Skeletal muscle tissue (tissue), 3 donors: ENCODE measurements at regions not wholly inside any gene's neighbourhood (a gene's known extent, or its start where the extent isn't known, plus 50 kb on each side); places are given as distances from the start of the nearest gene placed in this dataset.
A peak's percentile ranks its signal among the peaks of the same experiment; 100 is the strongest.

ENCODE experiments used
- H3K27ac ChIP-seq: one replicate; pipeline ENCODE4 v1.7.0; 2013; ENCODE audit warnings: mild to moderate bottlenecking, low read depth, low read length, inconsistent platforms
- H3K27me3 ChIP-seq, 3 donors: one replicate each; pipeline ENCODE4 v1.7.0; 2013; ENCODE audit warnings: low read length in 3 of 3; ENCODE audit not compliant: control insufficient read depth in 3 of 3, insufficient read depth in 3 of 3
- H3K36me3 ChIP-seq, 3 donors: one replicate each; pipeline ENCODE4 v1.7.0; 2013; ENCODE audit warnings: low read length in 3 of 3; ENCODE audit not compliant: control insufficient read depth in 3 of 3, insufficient read depth in 3 of 3
- H3K4me1 ChIP-seq, 3 donors: one replicate each; pipeline ENCODE4 v1.7.0; 2013; ENCODE audit warnings: low read length in 3 of 3, mild to moderate bottlenecking in 3 of 3; ENCODE audit not compliant: control insufficient read depth in 3 of 3, insufficient read depth in 3 of 3
- H3K4me3 ChIP-seq, 3 donors: one replicate each; pipeline ENCODE4 v1.7.0; 2013; ENCODE audit warnings: low read length in 3 of 3
- H3K9ac ChIP-seq, 3 donors: one replicate each; pipeline ENCODE4 v1.7.0; 2013; ENCODE audit warnings: low read length in 3 of 3, mild to moderate bottlenecking in 3 of 3, moderate library complexity in 2 of 3, low read depth in 1 of 3
- H3K9me3 ChIP-seq, 3 donors: one replicate each; pipeline ENCODE4 v1.7.0; 2013; ENCODE audit warnings: low read length in 3 of 3; ENCODE audit not compliant: control insufficient read depth in 3 of 3
- donor health status: Osteomylitis.

DNA sequence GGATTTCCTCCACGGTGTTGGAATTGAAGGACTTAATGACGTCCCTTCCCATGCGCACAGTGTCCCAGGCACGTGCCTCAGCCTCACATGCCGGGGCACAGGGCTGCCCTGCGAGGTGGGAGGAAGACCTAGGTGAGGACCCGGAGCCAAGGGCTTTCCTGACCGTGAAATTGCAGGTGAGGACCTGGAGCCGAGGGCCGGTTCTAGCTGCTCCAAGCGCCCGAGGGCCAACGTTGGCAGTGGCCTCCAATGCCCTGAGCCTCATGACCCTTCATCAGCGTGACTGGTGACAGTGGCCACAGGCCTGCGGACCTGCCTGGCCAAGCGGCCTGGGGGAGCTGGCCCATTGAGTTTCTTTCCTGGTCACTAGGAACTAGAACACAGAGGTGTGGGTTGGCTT, 338.2 kb upstream of the MYT1L start:
- Histone ChIP-seq H3K4me1 (peaks cover 9 to 47% (median 25%) of the 10 kb centered on the region in 3 donors), H3K27me3 (no peaks in the 10 kb centered on the region), H3K27ac (no peak overlapping the region), H3K4me3 (no peak overlapping the region), H3K9ac (no peak overlapping the region), H3K9me3 (no peaks in the 10 kb centered on the region), H3K36me3 (no peaks in the 10 kb centered on the region)

DNA sequence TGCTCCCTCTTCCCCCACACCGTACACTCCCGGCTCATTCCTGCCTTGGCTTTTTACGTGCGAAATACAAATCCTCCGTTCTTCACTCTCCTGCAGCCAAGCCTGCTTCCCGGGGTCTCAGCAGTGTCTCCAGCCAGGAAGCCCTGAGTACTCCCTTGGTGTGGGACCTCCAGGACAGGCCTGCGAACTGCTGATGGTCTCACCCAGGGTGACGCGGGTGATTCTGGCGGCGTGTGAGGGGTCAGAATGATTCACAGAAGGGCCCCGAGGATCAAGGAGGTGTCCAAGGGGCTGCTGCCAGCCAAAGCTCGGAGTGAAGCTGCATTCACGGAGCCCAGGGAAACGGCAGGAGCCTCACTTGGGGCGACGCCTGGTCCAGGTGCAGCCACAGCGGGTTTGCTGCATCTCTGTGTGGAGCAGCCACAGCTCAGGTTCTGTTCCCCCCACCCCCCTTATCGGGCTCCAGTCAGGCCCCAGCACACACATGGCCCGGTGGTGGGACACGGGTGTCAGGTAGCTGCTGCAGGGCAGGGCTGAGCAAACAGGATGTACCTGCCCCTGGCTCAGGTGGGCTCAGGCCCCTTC, 337.7 kb upstream of the MYT1L start:
- H3K4me3 ChIP-seq: no peak overlapping the region
- no peak overlapping the region for H3K9ac ChIP-seq
- peaks cover 8 to 50% (median 25%) of the 10 kb centered on the region in 3 donors for H3K4me1 ChIP-seq

DNA sequence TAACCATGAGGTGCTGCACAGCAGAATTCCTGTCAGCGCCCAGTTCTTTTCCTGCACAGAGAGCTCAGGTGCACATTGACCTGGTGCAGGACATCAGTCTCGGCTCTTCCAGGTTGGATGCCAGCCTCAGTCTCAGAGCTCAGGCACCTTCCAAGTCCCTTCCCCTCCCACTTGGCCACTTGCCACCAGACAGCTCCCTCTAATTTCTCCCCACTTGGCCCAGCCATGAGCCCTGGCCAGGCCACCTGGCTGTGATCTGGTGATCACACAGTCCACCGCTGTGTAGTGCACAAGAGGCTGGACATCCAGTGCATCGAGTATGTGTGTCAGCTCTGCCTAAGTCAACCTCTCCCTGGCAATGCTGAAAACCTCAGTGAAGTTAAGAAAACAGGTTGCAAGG, 336.6 kb upstream of the MYT1L start:
- H3K27me3 ChIP-seq: no peaks in the 10 kb centered on the region
- no peaks in the 10 kb centered on the region for H3K9me3 ChIP-seq

More for the DNA sequence above, 337.7 kb upstream of the MYT1L start:
- H3K9me3 ChIP-seq: no peaks in the 10 kb centered on the region
- H3K27me3 ChIP-seq: no peaks in the 10 kb centered on the region
- H3K36me3 ChIP-seq: no peaks in the 10 kb centered on the region
- H3K27ac ChIP-seq: no peak overlapping the region

DNA sequence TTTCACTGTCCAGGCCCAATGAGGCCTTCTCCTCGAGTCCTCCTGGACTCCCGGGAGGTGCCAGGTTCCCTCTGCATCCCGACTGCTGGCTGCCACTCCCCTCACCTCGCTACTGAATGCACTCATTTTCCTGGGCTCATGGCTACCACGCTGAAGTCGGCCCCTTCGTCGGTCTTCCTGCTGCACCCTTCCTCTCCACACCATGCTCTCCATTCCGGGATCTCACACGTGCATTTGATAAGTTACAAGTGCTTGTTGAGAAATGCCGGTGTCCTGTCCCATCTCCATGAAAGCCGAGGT, 334.7 kb upstream of the MYT1L start:
- H3K9me3 ChIP-seq: no peaks in the 10 kb centered on the region
- peak overlapping the region in 1 of 3 donors; percentile 50 for H3K9ac ChIP-seq
- H3K27me3 ChIP-seq: no peaks in the 10 kb centered on the region
- H3K36me3 ChIP-seq: no peaks in the 10 kb centered on the region
- H3K4me3 ChIP-seq: no peak overlapping the region
- H3K4me1 ChIP-seq: peaks cover 16 to 59% (median 30%) of the 10 kb centered on the region in 3 donors
- no peak overlapping the region for H3K27ac ChIP-seq

More for the DNA sequence above, 336.6 kb upstream of the MYT1L start:
- Histone ChIP-seq H3K36me3 (no peaks in the 10 kb centered on the region), H3K9ac (no peak overlapping the region), H3K4me1 (peaks cover 5 to 50% (median 22%) of the 10 kb centered on the region in 3 donors), H3K27ac (no peak overlapping the region), H3K4me3 (no peak overlapping the region)

DNA sequence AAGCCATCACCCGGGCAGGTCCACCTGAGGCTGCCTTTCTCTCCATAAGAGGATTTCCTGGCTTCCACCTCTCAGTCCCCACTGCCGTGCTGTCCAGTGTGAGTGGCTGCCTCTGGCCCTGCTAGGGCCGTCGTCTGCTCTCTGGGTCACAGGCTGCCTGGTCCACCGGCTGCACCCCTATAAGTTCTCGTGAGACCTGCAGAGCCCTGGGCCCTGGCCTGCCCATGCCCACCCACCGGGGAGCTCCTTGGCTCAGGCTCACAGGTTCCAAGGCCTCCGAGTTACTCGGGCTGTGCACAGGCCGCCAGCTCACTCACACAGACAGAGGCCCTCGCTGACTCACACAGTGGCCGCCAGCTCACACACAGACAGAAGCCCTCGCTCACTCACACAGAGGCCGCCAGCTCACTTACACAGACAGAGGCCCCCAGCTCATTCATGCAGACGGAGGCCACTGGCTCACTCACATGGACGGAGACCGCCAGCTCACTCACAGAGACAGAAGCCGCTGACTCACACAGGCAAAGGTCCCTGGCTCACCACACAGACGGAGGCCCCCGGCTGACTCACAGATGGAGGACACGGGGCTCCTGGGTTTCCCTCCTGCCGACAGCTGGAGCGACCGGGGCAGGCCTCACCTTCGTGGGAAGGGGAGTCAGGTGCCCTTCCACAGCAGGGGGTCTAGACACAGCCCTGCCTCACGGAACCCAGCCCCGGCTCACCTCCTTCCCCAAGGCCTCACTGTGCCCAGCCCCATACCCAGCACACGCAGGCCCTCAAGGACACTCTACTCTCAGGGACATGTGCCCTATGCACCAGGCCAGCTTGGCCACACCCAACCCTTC, 334.1 kb upstream of the MYT1L start:
- H3K27me3 ChIP-seq: no peaks in the 10 kb centered on the region
- H3K4me3 ChIP-seq: no peak overlapping the region
- H3K9me3 ChIP-seq: no peaks in the 10 kb centered on the region
- H3K9ac ChIP-seq: peak overlapping the region in 1 of 3 donors; percentile 50
- peaks cover 16 to 59% (median 30%) of the 10 kb centered on the region in 3 donors for H3K4me1 ChIP-seq
- H3K27ac ChIP-seq: no peak overlapping the region
- H3K36me3 ChIP-seq: no peaks in the 10 kb centered on the region

DNA sequence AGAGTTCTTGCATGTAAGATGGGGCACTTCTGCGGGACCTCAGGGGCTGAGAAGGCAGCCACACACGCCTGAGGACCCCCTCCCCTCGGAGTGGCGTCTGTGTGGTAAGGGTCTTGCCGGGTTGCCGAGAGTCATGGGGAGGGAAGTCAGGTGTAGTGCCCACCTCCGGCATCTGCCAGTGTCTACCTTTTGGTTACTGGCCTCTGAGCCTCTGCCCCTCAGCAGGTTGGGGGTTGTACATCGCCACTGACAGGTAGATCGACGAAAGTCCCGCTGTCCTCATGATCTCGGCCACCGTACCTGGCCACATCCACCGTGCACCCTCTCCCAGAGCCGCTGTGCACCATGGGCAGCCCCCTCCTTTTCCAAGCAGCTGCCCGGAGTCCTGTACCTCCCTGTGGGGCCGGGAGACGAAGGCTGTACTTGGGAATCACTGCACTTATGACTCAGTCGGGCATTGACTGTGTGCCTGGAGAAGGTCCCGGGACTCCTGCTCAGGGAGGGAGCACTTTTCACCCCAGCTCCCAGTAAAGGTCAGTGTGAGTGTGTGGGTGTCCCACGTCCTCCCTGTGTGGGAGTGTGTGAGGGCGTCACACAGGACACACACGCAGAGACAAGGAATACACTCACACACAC, 332.4 kb upstream of the MYT1L start:
- Histone ChIP-seq H3K27me3 (no peaks in the 10 kb centered on the region), H3K36me3 (no peaks in the 10 kb centered on the region), H3K9ac (peak overlapping the region in 1 of 3 donors; percentile 81), H3K9me3 (no peaks in the 10 kb centered on the region), H3K4me3 (no peak overlapping the region), H3K4me1 (peaks cover 16 to 59% (median 30%) of the 10 kb centered on the region in 3 donors), H3K27ac (no peak overlapping the region)

DNA sequence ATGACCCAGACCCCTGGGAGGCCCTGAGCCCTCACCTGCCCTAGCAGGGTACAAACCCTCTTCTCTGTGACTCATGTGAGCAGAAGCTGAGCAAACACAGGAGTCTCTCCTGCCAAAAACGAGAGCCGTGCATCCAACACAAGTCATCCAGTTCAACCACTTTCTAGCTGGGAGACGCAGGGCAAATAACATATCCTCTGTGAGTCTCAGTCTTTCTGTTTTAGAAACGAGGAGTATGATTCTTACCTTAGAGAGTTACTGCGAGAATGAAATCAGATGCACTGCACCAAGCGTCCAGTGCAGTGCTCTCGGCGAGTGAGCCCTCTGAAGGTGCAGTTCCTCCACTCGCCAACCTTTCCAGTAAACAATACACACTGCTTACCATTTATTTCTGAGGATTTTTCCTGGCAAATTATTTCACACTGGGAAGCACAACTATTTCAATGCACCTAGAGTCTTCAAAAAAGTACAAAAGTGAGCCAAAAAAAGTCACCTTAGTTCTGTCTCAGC, 331.8 kb upstream of the MYT1L start:
- Histone ChIP-seq H3K9me3 (no peaks in the 10 kb centered on the region), H3K4me1 (peaks cover 16 to 59% (median 30%) of the 10 kb centered on the region in 3 donors), H3K36me3 (no peaks in the 10 kb centered on the region), H3K9ac (peak overlapping the region in 1 of 3 donors; percentile 81), H3K27ac (peak overlapping the region; percentile 66), H3K27me3 (no peaks in the 10 kb centered on the region), H3K4me3 (peak overlapping the region in 1 of 3 donors; percentile 29)

DNA sequence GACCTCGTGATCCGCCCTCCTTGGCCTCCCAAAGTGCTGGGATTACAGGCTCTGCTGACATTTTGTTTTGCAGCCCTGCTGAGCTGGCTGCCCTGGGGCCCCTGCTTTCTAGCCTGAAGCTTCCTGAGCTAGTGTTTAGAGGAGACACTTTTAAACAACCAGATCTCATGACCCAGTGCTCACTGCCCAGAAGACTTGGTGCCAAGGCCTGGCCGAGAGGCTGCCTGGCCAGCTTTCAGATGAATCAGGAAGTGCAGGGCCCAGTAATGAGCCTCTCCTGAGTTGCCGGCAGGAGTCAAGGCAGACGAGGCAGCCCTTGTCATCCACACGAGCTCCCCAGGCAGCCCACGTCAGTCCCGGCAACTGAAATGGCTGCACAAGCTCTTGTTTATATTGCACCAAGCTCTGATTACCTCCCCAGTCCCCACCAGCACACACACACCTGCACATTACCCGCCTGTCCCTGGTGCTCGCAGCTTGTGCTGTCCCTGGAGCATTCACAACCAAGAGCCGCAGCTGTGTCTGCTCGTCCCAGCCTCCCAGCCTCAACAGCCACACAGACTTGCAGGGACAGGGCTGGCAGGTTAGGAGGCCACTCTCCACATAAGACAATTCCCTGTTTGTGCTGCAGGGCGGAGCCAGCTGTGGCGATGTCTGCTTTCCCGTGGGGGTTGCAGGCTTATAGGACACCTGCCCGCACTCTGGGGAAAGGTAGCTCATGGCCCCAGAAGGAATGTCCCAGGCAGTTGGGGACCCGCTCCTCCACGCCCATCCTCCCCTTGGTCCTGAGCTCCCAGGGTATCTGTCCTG, 331.2 kb upstream of the MYT1L start:
- H3K27ac ChIP-seq: peak overlapping the region; percentile 66
- H3K27me3 ChIP-seq: no peaks in the 10 kb centered on the region
- H3K9ac ChIP-seq: peak overlapping the region; percentile 32 to 81 (median 66)
- H3K9me3 ChIP-seq: no peaks in the 10 kb centered on the region
- H3K36me3 ChIP-seq: no peaks in the 10 kb centered on the region
- H3K4me3 ChIP-seq: peak overlapping the region in 1 of 3 donors; percentile 29
- peaks cover 16 to 54% (median 30%) of the 10 kb centered on the region in 3 donors for H3K4me1 ChIP-seq

DNA sequence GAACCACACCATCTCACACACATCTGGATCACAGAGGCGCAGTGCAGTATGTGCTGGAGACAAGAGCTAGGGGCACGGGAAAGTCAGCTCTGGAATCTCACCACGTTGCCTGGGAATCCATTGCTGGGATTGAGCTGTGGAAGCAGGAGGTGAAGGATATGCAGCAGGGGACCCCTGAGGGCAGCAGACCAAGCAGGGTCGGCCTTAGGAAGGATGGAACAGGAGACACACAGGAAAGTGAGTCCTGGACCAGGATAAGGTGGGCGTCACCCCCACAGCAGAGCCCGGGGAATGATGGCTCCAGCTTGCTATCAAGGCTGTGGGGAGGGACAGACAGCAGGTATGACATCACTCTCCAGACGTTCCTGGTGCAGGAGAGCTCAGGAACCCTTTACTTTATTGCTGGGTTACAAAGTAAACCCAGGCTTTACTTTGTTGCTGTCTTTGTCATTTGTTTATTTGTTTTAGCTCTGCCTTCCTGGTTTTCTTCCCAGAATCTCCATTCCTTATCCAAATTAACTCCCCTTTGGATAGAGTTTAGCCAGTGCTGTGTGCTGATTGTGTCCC, 329.8 kb upstream of the MYT1L start:
- no peak overlapping the region for H3K4me3 ChIP-seq

More for the DNA sequence above, 329.8 kb upstream of the MYT1L start:
- Histone ChIP-seq H3K36me3 (no peaks in the 10 kb centered on the region), H3K27ac (no peak overlapping the region), H3K27me3 (no peaks in the 10 kb centered on the region), H3K9ac (no peak overlapping the region), H3K9me3 (no peaks in the 10 kb centered on the region), H3K4me1 (peaks cover 13 to 54% (median 30%) of the 10 kb centered on the region in 3 donors)
